ENCODE measurements at regions not wholly inside any gene's neighbourhood (a gene's known extent, or its start where the extent isn't known, plus 50 kb on each side); places are given as distances from the start of the nearest gene placed in this dataset.
"Not testable (repeated sequence)": the region's sequence is repeated elsewhere in the genome, so short reads cannot be mapped to it uniquely, and the experiment has no call there.

DNA sequence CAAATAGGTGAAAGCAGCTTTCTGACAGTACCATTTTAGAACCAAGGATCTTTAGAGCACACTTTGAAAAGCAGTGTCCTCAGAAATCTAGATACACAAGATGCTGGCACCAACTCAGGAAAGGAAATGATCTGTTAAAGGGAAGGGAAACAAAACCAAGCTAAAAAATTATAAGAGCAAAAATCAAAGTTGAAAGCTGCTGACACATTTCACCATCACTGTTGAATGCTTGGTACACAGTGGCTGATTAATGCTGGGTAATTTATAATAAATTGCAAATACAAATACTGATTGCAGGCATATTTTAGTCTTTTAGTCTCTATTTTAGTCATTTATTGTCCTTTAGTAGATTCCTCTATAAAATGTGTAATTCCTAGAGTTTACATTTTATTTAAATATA lies 1540.1 kb upstream of the PCDH10 start:
- TF ChIP-seq, protein P1, sequence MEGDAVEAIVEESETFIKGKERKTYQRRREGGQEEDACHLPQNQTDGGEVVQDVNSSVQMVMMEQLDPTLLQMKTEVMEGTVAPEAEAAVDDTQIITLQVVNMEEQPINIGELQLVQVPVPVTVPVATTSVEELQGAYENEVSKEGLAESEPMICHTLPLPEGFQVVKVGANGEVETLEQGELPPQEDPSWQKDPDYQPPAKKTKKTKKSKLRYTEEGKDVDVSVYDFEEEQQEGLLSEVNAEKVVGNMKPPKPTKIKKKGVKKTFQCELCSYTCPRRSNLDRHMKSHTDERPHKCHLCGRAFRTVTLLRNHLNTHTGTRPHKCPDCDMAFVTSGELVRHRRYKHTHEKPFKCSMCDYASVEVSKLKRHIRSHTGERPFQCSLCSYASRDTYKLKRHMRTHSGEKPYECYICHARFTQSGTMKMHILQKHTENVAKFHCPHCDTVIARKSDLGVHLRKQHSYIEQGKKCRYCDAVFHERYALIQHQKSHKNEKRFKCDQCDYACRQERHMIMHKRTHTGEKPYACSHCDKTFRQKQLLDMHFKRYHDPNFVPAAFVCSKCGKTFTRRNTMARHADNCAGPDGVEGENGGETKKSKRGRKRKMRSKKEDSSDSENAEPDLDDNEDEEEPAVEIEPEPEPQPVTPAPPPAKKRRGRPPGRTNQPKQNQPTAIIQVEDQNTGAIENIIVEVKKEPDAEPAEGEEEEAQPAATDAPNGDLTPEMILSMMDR (conservative IDR thresholded peaks at IDR 0.05; ENCODE audit: low read depth) = no peak
- ChIA-PET CTCF (no interaction called here), POLR2A (ENCODE audit: low non-redundant PET) (interaction anchor here (0.7 kb wide), 1 partner anchor 30 kb away, joined by 8 read pairs; no protein-coding TSS in a partner anchor)
- no peak for DNase-seq (ENCODE audit: low spot score)
- no peak overlapping the region for H3K27ac ChIP-seq

DNA sequence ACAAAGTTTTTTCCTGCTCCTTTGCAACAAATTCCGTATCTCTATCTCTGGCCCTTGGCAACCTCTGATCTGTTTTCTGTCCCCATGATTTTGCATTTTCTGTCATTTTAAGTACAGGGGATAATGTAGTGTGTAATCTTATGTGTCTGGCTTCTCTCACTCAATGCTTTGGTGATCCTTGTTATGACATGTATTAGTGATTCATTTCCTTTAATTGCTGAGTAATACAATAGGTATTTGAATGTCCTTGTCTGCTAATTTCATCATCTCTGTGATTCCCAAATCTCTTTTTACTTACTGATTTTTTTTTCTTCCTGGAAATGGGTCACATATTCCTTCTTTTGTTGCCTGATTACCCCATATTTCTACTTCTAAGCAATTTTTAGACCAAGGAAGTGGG lies 1538.6 kb upstream of the PCDH10 start:
- POLR2A ChIA-PET (ENCODE audit: low non-redundant PET); H3K27ac ChIP-seq; CTCF ChIA-PET: not testable (repeated sequence)
- DNase-seq (ENCODE audit: low spot score) = peak; percentile 41

DNA sequence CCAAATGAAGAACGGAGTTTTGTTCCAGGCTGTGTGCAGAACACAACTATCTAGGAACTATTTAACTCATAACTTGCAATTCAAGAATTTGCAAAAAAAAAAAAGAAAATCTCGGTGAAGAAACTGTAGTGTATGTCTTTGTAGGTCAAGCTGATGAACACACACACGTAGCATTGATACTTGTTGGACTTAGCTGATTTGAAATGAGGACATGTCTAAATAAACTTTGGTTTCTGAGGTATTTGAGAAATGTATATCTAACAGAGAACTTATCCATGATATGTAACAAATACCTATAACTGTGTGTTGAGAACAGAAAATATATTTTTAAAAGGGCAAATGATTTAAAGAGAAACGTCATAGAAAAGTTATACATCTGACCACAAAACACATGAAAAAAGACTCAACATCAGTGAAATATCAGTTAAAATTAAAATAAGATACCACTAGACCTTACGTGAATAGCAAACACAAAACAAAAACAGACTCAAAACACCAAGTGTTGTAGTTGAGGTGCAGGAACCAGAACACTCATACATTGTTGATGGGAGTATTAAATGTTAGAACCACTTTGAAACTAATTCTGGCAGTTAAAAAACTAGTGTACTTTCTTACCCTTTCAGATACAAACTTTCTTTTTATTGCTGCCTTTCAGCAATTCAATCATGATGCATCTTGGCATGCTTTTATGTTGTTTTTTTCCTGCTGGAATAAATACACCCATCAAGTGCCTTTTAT lies 1535.8 kb upstream of the PCDH10 start:
- TF ChIP-seq, protein P1 (conservative IDR thresholded peaks at IDR 0.05; ENCODE audit: low read depth) = no peak
- no peak for DNase-seq (ENCODE audit: low spot score)
- CTCF ChIA-PET = no interaction called here
- POLR2A ChIA-PET (ENCODE audit: low non-redundant PET) = no interaction called here
- H3K27ac ChIP-seq = no peak overlapping the region

DNA sequence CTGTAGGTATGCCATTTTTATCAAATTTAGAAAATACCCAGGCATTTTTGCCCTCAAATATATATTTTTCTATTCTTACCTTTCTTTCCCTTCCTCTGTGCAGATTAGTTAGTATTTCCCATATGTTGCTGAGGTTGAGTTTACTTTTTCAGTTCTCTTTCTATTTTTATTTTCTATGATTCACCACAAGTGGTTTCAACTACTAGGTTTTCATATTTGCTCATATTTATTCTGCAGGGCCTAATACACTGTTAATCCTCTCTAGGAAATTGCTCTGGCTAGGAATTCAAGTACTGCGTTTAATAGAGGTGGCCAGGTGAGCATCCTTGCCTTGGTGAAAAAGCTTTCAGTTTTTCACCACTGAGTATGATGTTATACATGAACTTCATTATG lies 1535.3 kb upstream of the PCDH10 start:
- no peak for DNase-seq (ENCODE audit: low spot score)
- no peak overlapping the region for H3K27ac ChIP-seq
- ChIA-PET CTCF (no interaction called here), POLR2A (ENCODE audit: low non-redundant PET) (no interaction called here)
- TF ChIP-seq, protein P1 (conservative IDR thresholded peaks at IDR 0.05; ENCODE audit: low read depth) = no peak

DNA sequence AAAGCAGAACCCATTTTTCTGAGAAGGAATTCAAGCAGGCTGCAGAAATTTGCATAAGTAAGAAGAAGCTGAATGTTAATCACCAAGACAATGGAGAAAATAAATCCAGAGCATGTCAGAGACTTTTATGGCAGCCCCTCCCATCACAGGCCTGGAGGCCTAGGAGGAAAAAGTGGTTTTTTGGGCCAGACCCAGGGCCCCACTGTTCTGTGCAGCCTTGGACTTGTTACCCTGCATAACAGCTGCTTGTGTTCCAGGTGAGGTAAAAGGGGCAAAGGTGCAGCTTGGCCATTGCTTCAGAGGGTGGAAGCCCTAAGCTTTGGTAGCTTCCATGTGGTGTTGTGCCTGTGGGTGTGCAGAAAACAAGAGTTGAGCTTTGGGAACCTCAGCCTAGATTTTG lies 1516.2 kb upstream of the PCDH10 start:
- DNase-seq (ENCODE audit: low spot score) = no peak
- POLR2A ChIA-PET (ENCODE audit: low non-redundant PET) = no interaction called here
- TF ChIP-seq, protein P1 (conservative IDR thresholded peaks at IDR 0.05; ENCODE audit: low read depth) = no peak
- CTCF ChIA-PET = no interaction called here
- no peak overlapping the region for H3K27ac ChIP-seq

DNA sequence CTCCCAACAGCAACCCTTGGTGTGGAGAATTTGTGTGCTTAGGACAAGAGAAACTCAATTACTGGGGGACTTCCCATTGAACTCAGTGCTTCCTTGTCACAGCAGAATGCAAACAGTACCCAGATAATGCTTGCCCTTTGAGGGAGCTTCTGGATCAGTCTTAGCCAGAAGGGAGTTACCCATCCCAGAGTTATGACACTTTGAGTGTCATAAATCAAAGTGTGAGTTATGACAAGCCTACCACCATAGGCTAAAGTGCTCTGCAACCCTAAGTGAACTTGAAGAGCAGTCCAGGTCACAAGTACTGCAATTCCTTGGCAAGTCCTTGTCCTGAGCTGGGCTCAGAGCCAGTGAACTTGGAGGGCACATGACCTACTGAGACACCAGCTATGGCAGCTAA lies 1513.9 kb upstream of the PCDH10 start:
- DNase-seq (ENCODE audit: low spot score) = no peak
- H3K27ac ChIP-seq = no peak overlapping the region
- TF ChIP-seq, protein P1 (conservative IDR thresholded peaks at IDR 0.05; ENCODE audit: low read depth) = no peak
- ChIA-PET CTCF (interaction anchor here (0.6 kb wide), 1 partner anchor 39 kb away, joined by 3 read pairs; no protein-coding TSS in a partner anchor), POLR2A (ENCODE audit: low non-redundant PET) (no interaction called here)

DNA sequence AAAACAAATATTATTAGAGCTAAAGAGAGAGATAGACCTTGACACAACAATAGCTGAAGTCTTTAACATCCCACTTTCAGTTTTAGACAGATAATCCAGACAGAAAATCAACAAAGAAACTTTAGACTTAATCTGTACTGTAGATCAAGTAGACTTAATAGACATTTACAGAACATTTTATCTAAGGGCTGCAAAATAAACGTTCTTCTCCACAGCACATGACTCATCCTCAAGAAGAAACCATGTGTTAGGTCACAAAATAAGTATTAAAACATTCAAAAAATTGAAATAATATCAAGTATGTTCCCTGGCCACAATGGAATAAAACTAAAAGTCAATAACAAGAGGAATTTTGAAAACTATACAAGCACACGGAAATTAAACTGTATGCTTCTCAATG lies 1510.3 kb upstream of the PCDH10 start:
- TF ChIP-seq, protein P1 (conservative IDR thresholded peaks at IDR 0.05; ENCODE audit: low read depth) = no peak
- no peak for DNase-seq (ENCODE audit: low spot score)
- H3K27ac ChIP-seq = no peak overlapping the region
- CTCF ChIA-PET = no interaction called here
- POLR2A ChIA-PET (ENCODE audit: low non-redundant PET) = no interaction called here
